ENCODE measurements at regions not wholly inside any gene's neighbourhood (a gene's known extent, or its start where the extent isn't known, plus 50 kb on each side); places are given as distances from the start of the nearest gene placed in this dataset.

GRCh38 chr9:78973907-78974306 lies 597.9 kb upstream of the TLE4 start:
- TF ChIP-seq CTCF (IDR thresholded peaks at IDR 0.05), result no peak
- TF ChIP-seq POLR2A (IDR thresholded peaks at IDR 0.05), result no peak

Data from ovary (tissue), 3 donors.